Suppressor macrophage treated with lipopolysaccharide for 1 hour (primary cell): ENCODE measurements at regions not wholly inside any gene's neighbourhood (a gene's known extent, or its start where the extent isn't known, plus 50 kb on each side); places are given as distances from the start of the nearest gene placed in this dataset.

ENCODE experiments used
- DNase-seq, 3 donors: peaks; one replicate each; pipeline ENCODE4 v3.0.0-alpha.2; 2020 to 2022

- DNase-seq, result no peak
Measured at GRCh38 chr21:27258742-27259448, 292.0 kb upstream of the ADAMTS5 start.

- DNase-seq, result no peak
Measured at GRCh38 chr21:27257908-27258556, 291.1 kb upstream of the ADAMTS5 start.

GRCh38 chr21:27257226-27257625, 290.3 kb upstream of the ADAMTS5 start:
- DNase-seq, result no peak

GRCh38 chr21:27251752-27252151, 284.9 kb upstream of the ADAMTS5 start:
- DNase-seq, result no peak

GRCh38 chr21:27250366-27250765, 283.5 kb upstream of the ADAMTS5 start:
- DNase-seq, result no peak

- DNase-seq, result no peak
Measured at GRCh38 chr21:27248814-27249213, 281.9 kb upstream of the ADAMTS5 start.

GRCh38 chr21:27246741-27247140, 279.9 kb upstream of the ADAMTS5 start:
- no peak for DNase-seq

- no peak for DNase-seq
Measured at GRCh38 chr21:27244776-27245175, 277.9 kb upstream of the ADAMTS5 start.

- DNase-seq, result no peak
Measured at GRCh38 chr21:27244352-27244751, 277.5 kb upstream of the ADAMTS5 start.

- DNase-seq, result no peak
Measured at GRCh38 chr21:27240839-27241238, 274.0 kb upstream of the ADAMTS5 start.

- no peak for DNase-seq
Measured at GRCh38 chr21:27233514-27234115, 266.7 kb upstream of the ADAMTS5 start.

- DNase-seq, result no peak
Measured at GRCh38 chr21:27225940-27226339, 259.1 kb upstream of the ADAMTS5 start.

GRCh38 chr21:27225151-27225550, 258.3 kb upstream of the ADAMTS5 start:
- no peak for DNase-seq

GRCh38 chr21:27224169-27224568, 257.3 kb upstream of the ADAMTS5 start:
- no peak for DNase-seq

- DNase-seq, result no peak
Measured at GRCh38 chr21:27221077-27221476, 254.2 kb upstream of the ADAMTS5 start.

GRCh38 chr21:27220416-27220815, 253.5 kb upstream of the ADAMTS5 start:
- DNase-seq, result no peak

GRCh38 chr21:27219068-27219467, 252.2 kb upstream of the ADAMTS5 start:
- DNase-seq, result no peak

- no peak for DNase-seq
Measured at GRCh38 chr21:27213303-27213702, 246.4 kb upstream of the ADAMTS5 start.

- DNase-seq, result no peak
Measured at GRCh38 chr21:27212441-27212840, 245.6 kb upstream of the ADAMTS5 start.

- DNase-seq, result no peak
Measured at GRCh38 chr21:27209546-27209945, 242.7 kb upstream of the ADAMTS5 start.

- DNase-seq, result no peak
Measured at GRCh38 chr21:27206368-27206982, 239.6 kb upstream of the ADAMTS5 start.

- no peak for DNase-seq
Measured at GRCh38 chr21:27202301-27202700, 235.4 kb upstream of the ADAMTS5 start.

GRCh38 chr21:27201197-27201596, 234.3 kb upstream of the ADAMTS5 start:
- no peak for DNase-seq

GRCh38 chr21:27196651-27197050, 229.8 kb upstream of the ADAMTS5 start:
- DNase-seq, result no peak
